HG02852 (cell line): ENCODE measurements at regions not wholly inside any gene's neighbourhood (a gene's known extent, or its start where the extent isn't known, plus 50 kb on each side); places are given as distances from the start of the nearest gene placed in this dataset.

Experiments used
- ATAC-seq: cut with Tn5 transposase; IDR thresholded peaks from one replicate; pipeline ENCODE4 v1.9.1; 2021; ENCODE audit warnings: mild to moderate bottlenecking, moderate library complexity; ENCODE audit not compliant: unreplicated experiment

DNA sequence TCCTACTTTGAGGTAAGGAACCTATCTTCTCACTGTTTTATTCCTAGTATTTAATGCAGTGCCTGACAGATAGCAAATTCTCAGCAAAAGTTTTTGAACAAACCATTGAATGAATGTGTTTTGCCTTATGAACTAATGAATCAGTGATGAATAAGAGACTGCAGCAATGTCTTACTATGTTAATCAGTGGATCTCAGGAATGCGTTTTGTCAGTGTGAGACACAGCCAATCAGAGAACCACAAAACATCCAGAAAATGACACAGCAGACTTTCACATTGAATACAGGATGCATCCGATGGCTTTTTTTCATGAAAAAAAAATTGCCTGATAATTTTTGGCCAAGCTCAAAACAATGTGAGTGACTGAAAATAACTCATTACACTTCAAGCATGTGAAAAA is 270.5 kb downstream of the BMP2 start:
- no peak for ATAC-seq

DNA sequence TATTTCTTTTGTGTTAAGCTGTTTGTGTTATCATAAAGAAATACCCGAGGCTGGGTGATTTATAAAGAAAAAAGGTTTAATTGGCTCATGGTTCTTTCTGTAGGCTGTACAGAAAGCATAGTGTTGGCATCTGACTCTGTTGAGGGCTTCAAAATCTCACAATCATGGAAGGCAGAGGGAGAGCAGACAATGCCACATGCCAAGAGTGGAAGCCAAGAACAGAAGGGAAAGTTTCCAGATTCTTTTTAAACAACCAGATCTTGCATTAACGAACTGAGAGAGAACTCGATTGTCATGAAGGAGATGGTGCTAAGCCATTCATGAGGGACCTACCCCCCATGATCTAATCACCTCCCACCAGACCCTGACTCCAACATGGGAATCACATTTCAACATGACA is 290.1 kb downstream of the BMP2 start:
- no peak for ATAC-seq

DNA sequence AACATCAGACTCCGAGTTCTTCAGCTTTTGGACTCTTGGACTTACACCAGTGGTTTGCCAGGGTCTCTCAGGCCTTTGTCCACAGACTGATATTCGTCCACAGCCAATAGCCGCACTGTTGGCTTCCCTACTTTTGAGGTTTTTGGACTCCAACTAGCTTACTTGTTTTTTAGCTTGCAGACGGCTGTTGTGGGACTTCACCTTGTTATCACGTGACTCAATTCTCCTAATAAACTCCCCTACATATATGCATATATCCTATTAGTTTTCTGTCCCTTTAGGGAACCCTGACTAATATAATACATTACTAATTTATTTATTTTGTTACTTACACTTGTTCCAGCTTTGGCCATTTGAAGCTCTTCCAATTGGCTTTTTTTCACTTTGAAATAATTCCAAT is 311.3 kb downstream of the BMP2 start:
- no peak for ATAC-seq

DNA sequence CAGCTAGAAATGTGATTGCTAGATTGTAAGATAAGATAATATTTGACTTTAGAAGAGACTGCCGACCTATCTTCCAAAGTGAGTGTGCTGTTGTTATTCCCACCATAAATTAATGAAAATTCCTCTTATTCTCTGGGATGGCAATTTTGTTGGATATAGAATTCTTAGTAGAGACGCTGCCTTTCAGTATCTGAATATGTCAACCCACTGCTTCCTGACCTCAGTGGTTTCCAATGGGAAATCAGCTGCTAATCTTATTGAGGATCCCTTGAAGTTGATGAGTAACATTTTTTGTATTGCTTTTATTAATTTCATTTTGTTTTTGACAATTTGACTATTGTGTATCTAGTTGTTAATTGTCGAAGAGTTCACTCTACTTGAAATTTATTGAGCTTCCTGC is 313.0 kb downstream of the BMP2 start:
- no peak for ATAC-seq

DNA sequence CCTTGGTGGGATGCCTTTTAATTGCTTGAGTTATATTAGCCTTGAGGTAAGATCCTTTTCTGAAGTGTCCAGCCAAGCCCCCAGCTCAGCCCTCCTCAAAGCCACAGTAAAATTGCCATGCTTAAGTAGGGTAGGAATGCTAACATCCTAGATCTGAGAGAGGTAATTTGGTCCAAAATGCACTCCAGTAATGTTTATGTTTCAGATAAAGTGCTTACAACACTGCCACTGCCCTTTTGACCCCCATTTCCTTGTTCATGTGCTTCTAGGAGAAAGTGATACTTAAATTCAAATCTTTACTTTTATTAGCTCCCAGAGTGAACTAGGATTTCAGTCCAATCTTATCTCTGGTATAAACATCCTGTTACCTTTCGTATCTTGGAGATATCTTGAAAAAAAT is 318.0 kb downstream of the BMP2 start:
- ATAC-seq = no peak

DNA sequence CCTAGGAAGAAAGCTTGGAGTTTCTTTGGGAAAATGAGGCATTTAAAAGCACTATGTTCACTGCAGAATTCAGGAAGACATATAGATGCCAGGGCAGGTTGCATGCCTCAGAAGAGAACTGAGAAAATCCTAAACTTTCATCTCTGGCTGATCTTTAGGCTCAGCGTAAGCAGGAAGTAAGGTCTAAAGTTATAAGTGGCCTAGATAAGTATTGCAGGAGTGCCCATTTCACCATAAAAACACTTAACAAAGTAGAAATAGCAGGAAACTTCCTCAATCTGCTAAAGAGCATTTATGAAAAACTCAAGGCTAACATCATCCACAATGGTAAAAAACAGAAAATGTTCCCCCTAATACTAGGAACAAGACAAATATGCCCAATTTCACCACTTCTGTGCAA is 320.3 kb downstream of the BMP2 start:
- ATAC-seq = no peak

DNA sequence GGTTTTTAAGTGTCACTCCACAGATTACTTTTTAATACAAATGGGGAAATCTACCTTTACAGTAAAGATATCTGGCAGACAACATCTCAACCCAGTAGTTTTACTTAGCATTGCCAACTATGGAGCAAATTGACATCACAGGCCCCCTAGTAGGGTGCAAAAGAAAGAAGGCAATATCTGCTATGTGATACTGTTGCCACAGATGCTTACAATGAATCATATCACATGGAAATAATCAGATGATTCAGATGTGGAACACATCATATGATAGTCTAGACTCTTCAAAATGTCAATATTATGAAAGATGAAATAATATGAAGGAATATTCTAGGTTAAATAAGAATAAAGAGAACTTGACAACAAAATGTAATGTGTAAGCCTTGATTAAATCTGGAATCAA is 322.5 kb downstream of the BMP2 start:
- ATAC-seq = no peak

DNA sequence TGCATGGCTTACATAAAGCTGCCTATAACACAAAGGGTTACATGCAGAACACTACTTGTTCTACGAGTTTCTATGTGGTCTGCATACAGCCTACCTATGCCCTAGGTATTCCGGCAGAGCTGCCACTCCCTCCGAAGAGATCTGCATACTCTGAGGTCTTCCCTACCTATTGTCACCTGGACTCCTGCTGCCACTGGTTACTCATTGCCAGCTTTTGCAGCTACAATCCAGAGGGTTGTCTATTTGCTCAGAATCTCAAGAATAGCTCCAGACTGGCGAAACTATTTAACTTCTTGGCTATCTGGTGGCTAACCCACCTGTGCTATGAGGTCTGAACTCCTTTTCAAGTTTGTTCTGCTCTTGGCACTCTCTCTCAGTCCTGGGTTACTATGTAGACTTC is 323.3 kb downstream of the BMP2 start:
- no peak for ATAC-seq

DNA sequence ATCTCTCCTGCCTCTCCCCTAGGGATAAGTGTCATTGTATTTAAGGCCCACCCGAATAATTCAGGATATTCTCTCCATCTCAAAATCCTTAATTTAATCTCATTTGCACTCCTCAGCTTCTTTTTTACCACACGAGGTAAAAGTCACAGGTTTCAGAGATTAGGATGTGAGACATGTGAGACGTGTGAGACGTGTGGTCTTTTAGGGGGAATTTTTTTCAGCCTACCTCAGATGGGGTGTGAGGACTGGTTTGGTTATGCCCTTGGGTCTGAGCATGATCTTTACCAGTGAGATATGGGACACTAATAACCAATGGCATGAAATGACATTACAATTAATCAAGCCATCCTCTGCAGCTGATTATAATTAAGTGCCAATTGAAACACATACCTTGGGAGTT is 324.2 kb downstream of the BMP2 start:
- no peak for ATAC-seq

DNA sequence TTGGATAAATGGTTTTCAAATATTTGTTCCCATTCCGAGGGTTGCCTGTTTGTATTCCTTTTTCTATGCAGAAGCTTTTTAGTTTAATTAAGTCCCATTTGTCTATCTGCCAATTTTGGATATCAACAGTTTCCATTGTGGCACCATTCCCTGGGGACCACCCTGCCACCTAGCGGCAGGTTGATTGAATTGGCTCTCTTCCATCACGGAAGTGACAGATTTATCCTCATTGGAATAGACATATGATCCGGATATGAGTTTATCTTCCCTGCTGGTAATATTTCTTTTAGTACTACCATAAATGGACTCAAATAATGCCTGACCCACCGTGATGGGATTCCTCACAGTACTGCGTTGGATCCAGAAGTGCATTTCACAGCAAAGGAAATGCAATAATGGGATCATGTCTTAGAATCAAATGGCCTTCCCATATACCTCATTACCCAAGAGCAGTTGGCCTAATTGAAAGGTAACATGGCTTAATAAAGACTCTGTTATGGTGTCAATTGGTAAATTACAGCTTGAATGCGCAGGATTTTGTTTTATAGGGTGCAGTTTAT is 327.0 kb downstream of the BMP2 start:
- no peak for ATAC-seq

DNA sequence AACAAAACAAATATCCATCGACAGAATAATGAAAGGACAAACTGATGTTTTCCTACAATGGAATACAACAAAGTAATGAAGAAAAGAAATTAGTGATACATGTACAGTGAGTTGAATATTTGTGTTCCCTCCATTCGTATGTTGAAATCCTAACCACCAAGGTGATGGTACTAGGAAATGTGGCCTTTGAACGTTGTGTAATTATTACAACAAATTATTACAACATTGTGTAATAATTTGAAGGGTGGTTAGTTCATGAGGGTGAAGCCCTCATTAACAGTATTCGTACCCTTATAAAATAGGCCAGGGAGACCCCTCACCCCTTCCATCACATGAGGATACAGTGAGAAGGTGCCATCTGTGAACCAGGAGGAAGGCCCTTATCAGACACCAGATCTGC is 339.4 kb downstream of the BMP2 start:
- no peak for ATAC-seq

DNA sequence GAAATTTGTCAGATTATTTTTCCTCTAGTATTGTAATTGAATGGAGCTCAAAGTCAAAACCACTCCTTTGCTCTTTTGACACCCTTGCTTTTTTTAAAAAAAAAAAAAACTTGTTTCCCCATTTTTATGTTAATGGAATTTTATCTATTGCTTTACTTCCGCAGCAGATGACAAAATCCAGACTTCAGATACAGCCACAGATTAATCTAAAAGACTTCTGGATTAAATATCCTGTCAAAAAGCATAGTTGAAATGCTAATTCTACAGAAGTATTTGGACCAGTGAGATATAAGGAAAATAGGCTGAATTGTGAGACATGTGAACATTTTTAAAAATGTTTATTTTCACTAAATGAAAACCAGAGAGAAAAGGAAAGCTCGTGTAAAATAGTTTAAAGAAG is 341.4 kb downstream of the BMP2 start:
- ATAC-seq = no peak

DNA sequence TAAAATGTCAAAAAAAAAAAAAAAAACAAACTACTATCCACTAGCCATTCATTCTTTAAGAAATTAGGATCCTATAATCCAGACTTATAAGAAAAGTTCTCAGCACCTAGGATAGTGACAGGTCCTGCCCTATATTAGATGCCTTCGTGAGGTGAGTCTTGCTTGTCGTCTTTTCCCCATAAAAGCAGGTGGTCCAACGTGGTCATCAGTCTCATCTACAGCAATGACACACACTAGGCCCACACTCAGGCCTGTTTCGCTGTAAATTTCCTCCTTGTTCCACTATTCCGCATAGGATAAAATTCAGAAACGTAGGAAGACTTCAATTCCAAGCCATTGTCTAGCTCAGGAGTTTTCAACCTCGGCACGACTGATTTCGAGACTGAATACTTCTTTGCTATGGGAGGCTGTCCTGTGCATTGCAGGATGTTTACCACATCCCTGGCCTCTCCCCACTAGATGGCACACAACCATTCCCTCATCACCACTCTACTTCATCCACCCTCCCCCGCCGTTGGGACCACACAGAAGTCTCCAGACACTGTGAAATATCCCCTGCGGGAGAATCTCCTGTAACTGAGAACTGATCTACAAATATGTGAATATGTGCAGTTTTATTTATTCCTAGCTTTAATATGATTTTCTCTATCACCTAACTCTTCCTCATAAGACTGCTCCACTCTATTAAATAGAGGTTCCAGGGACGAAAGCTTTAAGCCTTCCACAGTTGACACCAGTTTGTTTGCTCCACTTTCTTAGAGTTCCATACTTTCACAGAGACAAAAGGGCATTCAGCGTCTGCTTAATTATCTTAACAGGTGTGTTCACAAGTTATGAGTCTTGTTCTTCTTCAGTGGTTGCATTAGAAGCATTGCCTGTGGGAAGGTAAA is 346.3 kb downstream of the BMP2 start:
- ATAC-seq = no peak

DNA sequence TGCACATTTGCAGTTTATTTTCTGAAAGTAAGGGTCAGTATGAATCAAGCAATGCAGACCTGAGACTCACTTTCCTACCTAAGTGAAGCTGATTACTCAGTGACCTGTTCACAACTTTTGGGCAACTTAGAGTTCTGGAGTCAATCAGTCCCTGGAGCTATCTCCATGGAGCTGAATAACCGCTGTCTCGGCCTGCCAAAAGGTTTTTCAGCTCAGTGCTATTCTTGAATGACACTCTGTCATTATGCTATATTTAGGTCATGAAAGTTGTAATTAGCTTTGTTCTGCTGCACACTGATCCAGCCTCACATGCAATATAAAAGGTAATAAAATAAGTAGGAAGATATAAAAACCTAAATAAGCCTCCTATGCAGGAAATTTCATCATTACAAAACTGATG is 356.0 kb downstream of the BMP2 start:
- no peak for ATAC-seq

DNA sequence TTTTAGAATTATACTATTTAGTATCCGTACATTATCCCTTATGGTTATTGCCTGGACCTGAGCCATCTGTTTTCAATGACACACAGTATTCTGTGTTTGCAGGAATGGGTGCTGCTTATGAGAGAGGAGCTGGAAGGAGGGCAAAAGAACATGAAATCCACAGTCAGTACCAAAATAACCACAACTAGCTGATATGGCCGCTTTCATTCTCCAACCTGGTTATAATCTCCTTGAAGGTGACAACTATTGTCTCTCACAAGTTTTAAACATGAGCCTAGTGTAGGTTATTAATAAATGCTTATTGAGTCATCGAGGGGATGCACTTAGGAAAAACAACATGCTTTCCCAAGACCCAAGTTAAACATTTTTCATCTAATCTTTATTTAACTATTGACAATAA is 356.6 kb downstream of the BMP2 start:
- no peak for ATAC-seq

DNA sequence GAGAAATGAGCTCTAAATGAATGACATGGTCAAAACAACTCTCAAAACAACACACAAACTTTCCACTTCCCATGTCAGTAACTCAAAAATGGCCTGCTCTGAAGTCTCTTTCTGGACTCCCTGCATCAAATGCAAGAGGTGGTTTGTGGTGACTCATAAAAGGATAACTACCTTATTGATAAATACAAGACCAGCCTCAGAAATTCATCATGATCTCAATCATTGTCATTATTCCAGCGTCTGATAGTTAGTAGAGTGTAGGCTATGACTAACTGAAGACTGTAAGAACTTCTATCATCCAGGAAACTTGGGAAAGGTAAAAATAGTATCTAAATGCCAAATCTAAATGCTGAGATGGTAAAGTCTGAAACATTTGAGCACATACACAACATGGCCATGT is 369.4 kb downstream of the BMP2 start:
- no peak for ATAC-seq

DNA sequence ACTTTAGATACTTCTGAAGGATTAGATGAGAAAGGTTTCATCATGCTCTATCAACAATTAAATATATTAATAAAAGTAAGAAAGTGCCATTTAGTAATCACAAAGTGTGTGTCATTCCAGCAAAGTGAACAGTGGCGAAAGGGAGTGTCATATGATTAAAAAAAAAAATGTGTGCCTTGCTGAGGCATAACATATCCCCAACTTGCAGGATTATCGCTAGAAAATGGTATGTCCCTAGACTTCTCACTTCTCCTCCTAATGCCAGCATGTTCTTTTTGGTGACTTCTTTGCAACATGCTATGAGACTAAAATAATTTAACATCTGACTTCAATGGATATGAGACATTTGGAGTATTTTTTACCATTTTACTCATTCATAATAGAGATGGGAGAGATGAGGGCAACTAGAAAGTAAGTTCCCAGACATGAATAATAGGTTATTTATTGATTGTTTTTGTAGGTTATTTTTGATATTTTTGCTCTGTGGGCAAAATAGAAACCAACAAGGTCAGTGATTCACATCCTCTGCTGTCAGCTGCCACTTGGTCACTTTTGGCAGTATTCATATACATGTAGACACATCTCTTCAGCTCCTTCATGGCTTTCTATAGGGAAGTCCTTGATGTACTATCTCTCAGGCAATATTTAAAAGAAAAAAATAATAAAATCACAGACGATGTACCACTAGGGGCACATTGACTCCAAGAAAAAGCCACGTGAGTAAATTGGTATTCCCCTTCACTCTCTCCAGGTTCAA is 370.1 kb downstream of the BMP2 start:
- ATAC-seq = no peak

DNA sequence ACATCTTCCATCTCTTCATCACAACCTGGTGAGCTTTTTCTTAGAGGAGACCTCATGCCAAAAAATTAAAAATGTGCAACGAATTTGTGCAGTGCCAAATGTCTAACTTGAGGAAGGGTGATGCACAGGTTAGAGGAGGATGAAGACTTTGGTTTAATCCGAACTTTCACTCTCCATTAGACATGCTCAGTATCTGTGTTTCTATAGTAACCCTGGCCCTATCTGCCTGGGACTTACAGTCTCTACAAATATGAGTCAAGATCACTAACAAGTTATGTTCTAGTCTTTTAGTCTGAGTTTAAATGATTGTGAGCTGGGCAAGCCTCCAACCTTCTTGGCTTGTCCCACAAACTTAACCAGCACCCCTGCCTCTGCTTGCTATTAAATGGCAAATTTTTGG is 377.0 kb downstream of the BMP2 start:
- no peak for ATAC-seq

DNA sequence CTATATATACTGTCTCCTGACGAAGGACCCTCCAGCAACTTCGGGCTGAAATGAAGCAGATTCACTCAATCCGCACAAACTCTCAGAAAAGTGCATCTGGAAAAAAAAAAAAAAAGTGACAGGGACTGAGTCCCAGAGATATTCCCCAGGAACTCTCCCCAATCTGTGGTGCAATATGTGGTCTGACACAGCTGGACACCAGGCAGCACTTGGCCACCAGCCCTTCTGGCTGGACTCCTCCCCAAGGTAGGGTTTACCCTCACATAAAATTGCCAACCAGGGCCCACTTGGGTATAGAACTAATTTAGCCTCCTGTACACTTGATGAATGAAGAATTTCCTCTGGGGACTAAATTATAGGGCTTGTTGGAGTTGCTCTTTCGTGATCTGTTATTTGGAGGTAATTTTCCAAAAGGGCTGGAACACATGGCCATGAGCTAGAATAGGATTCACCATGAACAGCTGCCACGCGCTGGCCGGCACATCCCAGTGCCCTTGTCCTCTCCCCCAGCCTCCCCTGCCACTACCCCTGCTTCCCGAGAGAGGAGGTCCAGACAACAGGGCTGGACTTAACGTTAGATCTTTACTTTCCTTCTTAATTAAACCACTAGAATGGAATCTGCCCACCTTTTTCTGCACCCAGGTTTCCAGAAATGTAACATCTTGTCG is 379.2 kb downstream of the BMP2 start:
- no peak for ATAC-seq

DNA sequence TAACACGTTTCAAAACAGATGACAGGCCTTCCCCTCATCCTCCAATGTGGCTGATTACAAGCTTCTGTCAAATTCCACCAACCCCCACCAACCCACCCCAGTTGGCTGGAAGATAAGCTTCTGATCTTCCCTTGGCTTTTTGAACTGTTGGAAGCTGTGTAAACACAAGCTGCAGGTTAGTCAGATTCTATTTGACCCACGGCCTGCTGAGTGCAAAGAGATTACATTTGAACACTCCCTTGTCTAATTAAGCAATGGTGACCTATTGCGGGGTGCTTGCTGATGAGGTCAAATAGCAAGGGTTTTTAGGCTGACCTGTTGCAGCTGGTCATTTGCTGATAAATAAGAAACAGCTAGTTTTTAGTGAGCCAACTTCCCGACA is 379.7 kb downstream of the BMP2 start:
- ATAC-seq = no peak

DNA sequence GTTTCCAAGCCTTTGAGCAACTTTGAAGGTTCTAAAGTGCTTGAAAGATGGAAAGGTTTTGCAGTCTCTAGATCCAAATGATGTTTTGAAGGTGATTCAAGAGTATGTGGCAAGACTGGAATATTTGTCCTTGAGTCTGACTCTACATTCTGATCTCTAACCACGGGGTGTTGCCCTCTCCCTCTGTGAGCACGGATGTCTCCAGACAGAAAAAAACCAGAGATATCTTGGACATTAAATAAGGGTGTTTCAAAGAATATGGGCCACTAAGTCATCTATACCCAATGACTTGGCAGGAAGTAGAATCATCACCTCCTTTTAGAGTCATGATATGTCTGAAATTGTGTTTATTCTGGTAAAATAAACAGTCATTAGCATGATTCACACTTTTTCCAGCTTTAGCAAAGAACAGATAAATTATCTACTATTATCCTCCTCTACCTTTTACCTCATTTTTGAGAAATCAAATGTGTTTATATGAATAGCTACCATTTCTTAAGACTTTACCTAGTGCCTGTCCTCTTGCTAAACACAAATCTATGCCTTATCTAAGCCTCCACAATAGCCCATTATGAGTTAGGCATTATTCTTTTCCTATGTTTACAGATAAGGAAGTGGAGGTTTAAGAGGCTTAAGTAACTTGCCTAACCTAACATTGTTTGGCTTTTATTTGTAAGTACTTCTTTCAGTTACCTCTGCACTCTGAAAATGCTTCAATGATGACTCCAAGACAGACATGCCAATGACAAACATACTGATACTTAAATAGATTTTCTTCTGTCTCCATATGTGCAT is 384.4 kb downstream of the BMP2 start:
- no peak for ATAC-seq
